ENCODE measurements at regions not wholly inside any gene's neighbourhood (a gene's known extent, or its start where the extent isn't known, plus 50 kb on each side); places are given as distances from the start of the nearest gene placed in this dataset.

GRCh38 chr22:48439560-48440135 lies 1388.0 kb downstream of the BRD1 start:
- TF ChIP-seq CTCF (conservative IDR thresholded peaks at IDR 0.05; ENCODE audit: low read depth, low read length) (no peak), EZH2 (IDR thresholded peaks at IDR 0.05; ENCODE audit: low read length, unreplicated experiment) (no peak)

All from PC-3 (cell line).